ENCODE measurements at regions not wholly inside any gene's neighbourhood (a gene's known extent, or its start where the extent isn't known, plus 50 kb on each side); places are given as distances from the start of the nearest gene placed in this dataset.

GRCh38 chr3:132841621-132842020 lies 119.4 kb upstream of the NPHP3 start:
- no peak for TF ChIP-seq CTCF (IDR thresholded peaks at IDR 0.05)
- no peak for TF ChIP-seq POLR2AphosphoS5 (IDR thresholded peaks at IDR 0.05)
- TF ChIP-seq POLR2A (IDR thresholded peaks at IDR 0.05): no peak

Measured in transverse colon (tissue), 4 donors.